ENCODE measurements at regions not wholly inside any gene's neighbourhood (a gene's known extent, or its start where the extent isn't known, plus 50 kb on each side); places are given as distances from the start of the nearest gene placed in this dataset.
"Not testable (repeated sequence)": the region's sequence is repeated elsewhere in the genome, so short reads cannot be mapped to it uniquely, and the experiment has no call there.

GRCh38 chr1:241442686-241443085, 76.9 kb downstream of the FH start:
- Histone ChIP-seq H3K4me3 (ENCODE audit: low read depth in 1 of 2, low read length in 2 of 2) (no peak overlapping the region), H3K4me1 (ENCODE audit: insufficient read depth, low read length) (no peaks in the 10 kb centered on the region), H3K27me3 (ENCODE audit: insufficient read depth, low read length, poor library complexity) (no peaks in the 10 kb centered on the region), H3K36me3 (ENCODE audit: insufficient read depth, low read length) (no peaks in the 10 kb centered on the region), H3K9me3 (ENCODE audit: insufficient read depth, low read length, severe bottlenecking) (no peaks in the 10 kb centered on the region), H2AFZ (ENCODE audit: low read depth, low read length) (no peak overlapping the region), H3K9ac (ENCODE audit: low read depth, low read length) (no peak overlapping the region), H3K4me2 (ENCODE audit: insufficient read depth, low read length) (no peak overlapping the region), H4K20me1 (ENCODE audit: insufficient read depth, low read length) (no peaks in the 10 kb centered on the region), H3K79me2 (ENCODE audit: insufficient read depth, low read length) (no peaks in the 10 kb centered on the region), H3K27ac (ENCODE audit: low read length) (no peak overlapping the region)
- no peak for DNase-seq
- TF ChIP-seq EZH2 (IDR thresholded peaks at IDR 0.05; ENCODE audit: borderline replicate concordance, low read depth, low read length, severe bottlenecking): no peak
- no peak for TF ChIP-seq CTCF (IDR thresholded peaks at IDR 0.05; ENCODE audit: borderline replicate concordance, extremely low read depth, low read length, poor library complexity, severe bottlenecking)
- no peak for ATAC-seq (ENCODE audit: insufficient read depth, low read depth)

DNA sequence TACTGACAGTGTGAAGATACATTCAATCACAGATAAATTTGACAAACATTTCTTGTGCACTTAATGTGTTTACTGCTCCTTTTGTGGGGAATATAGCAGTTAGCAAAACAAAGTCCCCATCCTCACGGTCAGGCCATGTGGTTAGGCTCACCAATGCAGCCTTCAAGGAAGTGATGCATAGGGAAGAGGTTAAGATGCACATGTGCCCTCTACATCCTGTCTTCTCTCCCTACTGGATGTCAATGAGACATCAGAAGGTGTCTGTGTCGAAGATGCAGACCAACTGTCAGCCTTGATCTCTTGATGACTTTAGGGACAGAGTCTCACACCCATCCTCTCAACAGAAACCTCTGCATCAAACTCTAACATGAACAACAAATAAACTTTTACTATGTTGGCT, 78.7 kb downstream of the FH start:
- DNase-seq: no peak
- H3K9ac ChIP-seq (ENCODE audit: low read depth, low read length): no peak overlapping the region
- H3K4me3 ChIP-seq (ENCODE audit: low read depth in 1 of 2, low read length in 2 of 2): no peak overlapping the region
- no peaks in the 10 kb centered on the region for H3K36me3 ChIP-seq (ENCODE audit: insufficient read depth, low read length)
- H3K27ac ChIP-seq (ENCODE audit: low read length): no peak overlapping the region
- H3K79me2 ChIP-seq (ENCODE audit: insufficient read depth, low read length): no peaks in the 10 kb centered on the region
- no peak for ATAC-seq (ENCODE audit: insufficient read depth, low read depth)
- H2AFZ ChIP-seq (ENCODE audit: low read depth, low read length): no peak overlapping the region
- H4K20me1 ChIP-seq (ENCODE audit: insufficient read depth, low read length): no peaks in the 10 kb centered on the region
- H3K4me2 ChIP-seq (ENCODE audit: insufficient read depth, low read length): no peak overlapping the region
- no peaks in the 10 kb centered on the region for H3K9me3 ChIP-seq (ENCODE audit: insufficient read depth, low read length, severe bottlenecking)
- no peaks in the 10 kb centered on the region for H3K4me1 ChIP-seq (ENCODE audit: insufficient read depth, low read length)
- no peaks in the 10 kb centered on the region for H3K27me3 ChIP-seq (ENCODE audit: insufficient read depth, low read length, poor library complexity)
- TF ChIP-seq CTCF (IDR thresholded peaks at IDR 0.05; ENCODE audit: borderline replicate concordance, extremely low read depth, low read length, poor library complexity, severe bottlenecking) (no peak), EZH2 (IDR thresholded peaks at IDR 0.05; ENCODE audit: borderline replicate concordance, low read depth, low read length, severe bottlenecking) (no peak)

DNA sequence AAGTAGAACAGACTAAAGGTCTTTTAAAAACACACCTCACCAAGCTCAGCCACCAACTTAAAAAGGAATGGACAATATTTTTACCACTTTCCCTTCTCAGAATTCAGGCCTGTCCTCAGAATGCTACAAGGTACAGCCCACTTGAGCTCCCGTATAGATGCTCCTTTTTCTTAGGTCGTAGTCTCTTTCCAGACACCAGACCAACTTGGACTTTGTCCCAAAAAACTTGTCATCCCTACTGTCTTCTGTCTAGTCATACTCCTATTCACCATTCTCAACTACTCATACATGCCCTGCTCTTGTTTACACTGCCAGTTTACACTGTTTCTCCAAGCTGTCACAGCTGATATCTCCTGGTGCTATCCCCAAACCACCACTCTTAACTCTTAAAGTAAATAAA, 80.9 kb downstream of the FH start:
- ATAC-seq (ENCODE audit: insufficient read depth, low read depth); H3K4me1 ChIP-seq (ENCODE audit: insufficient read depth, low read length); DNase-seq; H2AFZ ChIP-seq (ENCODE audit: low read depth, low read length); H3K9ac ChIP-seq (ENCODE audit: low read depth, low read length); H3K79me2 ChIP-seq (ENCODE audit: insufficient read depth, low read length); H3K36me3 ChIP-seq (ENCODE audit: insufficient read depth, low read length); H3K4me2 ChIP-seq (ENCODE audit: insufficient read depth, low read length); H3K27ac ChIP-seq (ENCODE audit: low read length); H3K27me3 ChIP-seq (ENCODE audit: insufficient read depth, low read length, poor library complexity); H4K20me1 ChIP-seq (ENCODE audit: insufficient read depth, low read length); H3K9me3 ChIP-seq (ENCODE audit: insufficient read depth, low read length, severe bottlenecking); H3K4me3 ChIP-seq (ENCODE audit: low read depth in 1 of 2, low read length in 2 of 2): not testable (repeated sequence)

GRCh38 chr1:241432241-241432640, 75.2 kb upstream of the RGS7 start:
- Histone ChIP-seq H3K4me3 (ENCODE audit: low read depth in 1 of 2, low read length in 2 of 2) (no peak overlapping the region), H2AFZ (ENCODE audit: low read depth, low read length) (no peak overlapping the region)

GRCh38 chr1:241425091-241425490, 68.1 kb upstream of the RGS7 start:
- not testable (repeated sequence) for H3K4me2 ChIP-seq (ENCODE audit: insufficient read depth, low read length); H3K79me2 ChIP-seq (ENCODE audit: insufficient read depth, low read length); H3K4me3 ChIP-seq (ENCODE audit: low read depth in 1 of 2, low read length in 2 of 2); ATAC-seq (ENCODE audit: insufficient read depth, low read depth); H3K4me1 ChIP-seq (ENCODE audit: insufficient read depth, low read length); DNase-seq; H3K27ac ChIP-seq (ENCODE audit: low read length); H4K20me1 ChIP-seq (ENCODE audit: insufficient read depth, low read length); H2AFZ ChIP-seq (ENCODE audit: low read depth, low read length); H3K9ac ChIP-seq (ENCODE audit: low read depth, low read length); H3K36me3 ChIP-seq (ENCODE audit: insufficient read depth, low read length); H3K27me3 ChIP-seq (ENCODE audit: insufficient read depth, low read length, poor library complexity); H3K9me3 ChIP-seq (ENCODE audit: insufficient read depth, low read length, severe bottlenecking)

More at GRCh38 chr1:241432241-241432640, 75.2 kb upstream of the RGS7 start:
- Histone ChIP-seq H3K9ac (ENCODE audit: low read depth, low read length) (no peak overlapping the region), H3K4me1 (ENCODE audit: insufficient read depth, low read length) (no peaks in the 10 kb centered on the region), H3K27me3 (ENCODE audit: insufficient read depth, low read length, poor library complexity) (no peaks in the 10 kb centered on the region), H3K36me3 (ENCODE audit: insufficient read depth, low read length) (no peaks in the 10 kb centered on the region), H3K4me2 (ENCODE audit: insufficient read depth, low read length) (no peak overlapping the region), H3K9me3 (ENCODE audit: insufficient read depth, low read length, severe bottlenecking) (no peaks in the 10 kb centered on the region), H3K79me2 (ENCODE audit: insufficient read depth, low read length) (no peaks in the 10 kb centered on the region), H3K27ac (ENCODE audit: low read length) (no peak overlapping the region), H4K20me1 (ENCODE audit: insufficient read depth, low read length) (no peaks in the 10 kb centered on the region)
- DNase-seq (no peak), ATAC-seq (ENCODE audit: insufficient read depth, low read depth) (no peak)
- TF ChIP-seq CTCF (IDR thresholded peaks at IDR 0.05; ENCODE audit: borderline replicate concordance, extremely low read depth, low read length, poor library complexity, severe bottlenecking): no peak
